AG08395 (cell line): ENCODE measurements at regions not wholly inside any gene's neighbourhood (a gene's known extent, or its start where the extent isn't known, plus 50 kb on each side); places are given as distances from the start of the nearest gene placed in this dataset.
A peak's percentile ranks its signal among the peaks of the same experiment; 100 is the strongest.

Experiments used
- DNase-seq: peaks from one replicate; pipeline ENCODE4 v3.0.0; 2012; ENCODE audit warnings: mixed read lengths, low spot score

GRCh38 chr5:61910771-61911170 lies 395.2 kb upstream of the KIF2A start:
- DNase-seq: no peak

DNA sequence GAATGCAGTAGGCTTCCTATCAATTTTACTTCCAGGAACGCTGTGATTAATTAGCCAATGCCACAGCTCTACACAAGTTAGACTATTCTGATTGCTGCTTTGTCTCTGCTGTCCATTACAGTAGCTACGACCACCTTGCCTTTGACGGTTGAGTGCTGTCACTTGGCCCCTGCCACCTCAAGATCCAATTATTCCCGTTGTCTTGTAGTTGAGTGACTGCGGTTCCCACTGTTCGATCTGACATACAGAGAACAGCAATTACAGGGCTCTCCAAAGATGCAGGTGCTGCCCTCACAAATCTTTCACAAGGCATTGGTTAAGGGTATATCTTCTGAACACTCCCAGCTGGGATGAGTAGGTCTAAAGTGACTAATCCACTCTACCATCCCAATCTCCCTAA lies 393.4 kb upstream of the KIF2A start:
- no peak for DNase-seq

DNA sequence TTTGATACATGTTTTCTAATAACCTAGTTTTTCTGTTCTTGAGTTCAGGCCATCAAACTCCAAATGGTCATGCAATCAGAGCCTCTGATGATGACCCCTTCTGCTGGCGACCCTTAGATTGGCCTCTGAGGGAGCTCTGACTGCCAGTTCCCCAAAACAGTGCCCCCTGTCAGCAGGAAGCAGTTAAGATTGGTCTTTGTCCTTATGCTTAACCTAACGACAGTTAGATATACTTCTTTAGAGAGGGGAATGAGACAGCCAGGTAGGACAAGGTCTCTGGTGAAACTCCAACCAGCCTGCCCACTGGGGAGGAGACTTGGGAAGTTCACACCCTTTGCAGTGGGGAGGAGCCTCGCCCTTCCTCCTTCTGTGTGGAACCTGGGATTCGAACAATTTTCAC lies 390.4 kb upstream of the KIF2A start:
- DNase-seq: no peak

- no peak for DNase-seq
Measured at GRCh38 chr5:61916621-61917620, 389.1 kb upstream of the KIF2A start.

GRCh38 chr5:61918611-61919010 lies 387.4 kb upstream of the KIF2A start:
- no peak for DNase-seq

DNA sequence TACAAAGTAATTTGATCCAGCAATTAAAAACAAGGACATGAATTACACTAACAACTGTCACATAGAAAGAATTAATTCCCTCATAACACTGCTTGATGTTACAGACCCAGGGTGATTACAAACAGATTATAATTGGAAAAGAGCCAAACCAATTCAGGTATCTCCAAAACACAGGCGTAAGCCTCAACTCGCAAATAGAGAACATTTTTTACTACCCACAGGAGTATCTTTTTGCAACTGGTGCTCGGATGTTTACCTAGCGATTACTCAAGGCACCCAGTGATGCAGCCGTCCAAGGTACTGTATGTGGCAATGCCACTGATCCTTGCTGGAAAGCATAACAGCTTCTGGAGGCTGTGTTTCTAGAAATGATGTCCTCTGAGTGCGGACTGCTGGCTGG lies 386.1 kb upstream of the KIF2A start:
- no peak for DNase-seq

GRCh38 chr5:61924251-61924650 lies 381.8 kb upstream of the KIF2A start:
- DNase-seq: no peak

GRCh38 chr5:61926911-61927310 lies 379.1 kb upstream of the KIF2A start:
- no peak for DNase-seq

- DNase-seq: no peak
Measured at GRCh38 chr5:61931236-61931635, 374.8 kb upstream of the KIF2A start.

GRCh38 chr5:61933787-61934626 lies 372.0 kb upstream of the KIF2A start:
- peak; percentile 8 for DNase-seq

- DNase-seq: no peak
Measured at GRCh38 chr5:61941637-61942036, 364.4 kb upstream of the KIF2A start.

GRCh38 chr5:61942462-61943049 lies 363.4 kb upstream of the KIF2A start:
- DNase-seq: no peak

DNA sequence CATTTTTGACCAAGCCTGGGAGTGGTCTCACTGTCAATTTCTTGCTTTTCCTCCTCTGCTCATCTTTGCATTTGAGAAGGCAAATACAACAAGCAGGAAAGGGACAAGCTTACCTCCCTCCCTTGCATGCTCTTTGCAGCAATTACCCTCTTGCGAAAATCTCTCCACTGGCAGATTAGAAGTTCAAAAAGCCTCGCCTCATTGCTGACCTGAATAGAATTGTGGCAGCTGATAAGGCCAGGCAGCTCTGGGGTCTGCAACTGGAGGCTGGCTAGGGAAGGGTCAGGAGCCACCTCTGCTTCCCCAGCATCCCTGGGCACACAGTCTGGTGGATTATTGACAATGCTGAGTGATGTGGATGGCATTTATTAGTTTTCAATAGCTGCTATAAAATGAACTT lies 362.3 kb upstream of the KIF2A start:
- DNase-seq: no peak

DNA sequence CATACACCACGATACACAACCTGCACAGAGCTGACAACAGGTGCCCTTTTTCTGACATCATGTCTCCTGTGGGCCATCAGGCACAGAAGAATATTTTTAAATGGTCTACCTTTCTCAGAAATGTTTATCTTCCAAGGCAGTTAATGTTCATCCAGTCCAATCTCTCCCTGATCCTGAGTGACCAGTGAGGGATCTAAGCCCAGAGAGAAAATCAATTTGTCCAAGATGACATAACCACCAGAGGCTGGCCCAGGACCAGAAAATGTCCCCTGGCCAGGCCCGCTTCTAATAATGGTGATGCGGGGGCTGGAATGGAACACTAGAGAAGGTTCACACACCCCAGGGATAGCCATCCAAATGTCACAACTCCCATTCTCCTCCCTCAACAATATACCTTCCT lies 357.9 kb upstream of the KIF2A start:
- no peak for DNase-seq

DNA sequence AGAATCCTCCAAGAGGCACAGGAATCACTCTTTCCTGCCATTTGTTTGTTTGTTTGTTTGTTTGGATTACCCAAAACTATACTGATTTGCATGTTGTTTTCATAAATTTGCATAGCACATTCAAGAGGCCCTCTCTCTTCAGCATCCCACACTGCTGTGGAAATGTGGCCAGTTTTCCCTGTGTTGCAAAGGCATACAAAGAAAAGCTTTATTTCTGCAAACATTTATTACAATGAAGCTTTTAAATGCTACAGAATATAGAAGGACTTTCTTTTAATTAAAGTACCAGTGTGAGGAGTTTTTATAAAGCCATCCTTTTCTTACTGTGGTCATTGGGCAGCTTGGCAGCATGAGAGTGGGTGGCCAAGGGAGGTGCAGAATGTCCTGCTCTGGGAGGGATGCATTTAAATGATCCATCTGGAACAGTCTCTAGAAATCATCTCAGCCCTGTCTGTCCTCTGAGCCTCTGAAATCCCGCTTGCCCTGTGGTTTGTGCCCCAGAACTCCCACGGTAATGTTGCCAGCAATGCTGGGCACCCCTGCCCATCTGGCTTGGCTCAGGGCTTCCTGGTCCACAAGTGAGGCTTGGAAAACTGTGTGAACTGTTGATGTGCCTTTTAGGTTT lies 356.8 kb upstream of the KIF2A start:
- DNase-seq: no peak

- no peak for DNase-seq
Measured at GRCh38 chr5:61949679-61950435, 356.1 kb upstream of the KIF2A start.

DNA sequence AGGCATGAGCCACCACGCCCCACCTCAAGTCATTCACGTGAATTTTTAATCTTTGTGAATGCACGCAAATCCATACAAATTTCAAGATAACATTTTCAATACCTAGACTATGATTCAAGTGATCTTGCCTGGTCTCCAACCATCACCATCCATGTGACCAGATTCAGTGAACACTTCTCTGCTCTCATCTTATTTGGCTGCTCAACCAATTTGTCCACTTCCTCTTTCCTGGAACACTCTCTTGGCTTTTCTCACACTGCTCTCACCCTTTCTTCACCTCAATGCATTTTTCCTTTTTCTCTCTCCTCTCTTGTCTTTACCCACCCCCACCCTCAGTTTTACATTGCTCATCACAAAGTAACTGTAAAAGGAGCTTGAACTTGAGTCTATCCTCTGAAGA lies 354.7 kb upstream of the KIF2A start:
- no peak for DNase-seq

- DNase-seq: no peak
Measured at GRCh38 chr5:61953913-61954312, 352.1 kb upstream of the KIF2A start.

DNA sequence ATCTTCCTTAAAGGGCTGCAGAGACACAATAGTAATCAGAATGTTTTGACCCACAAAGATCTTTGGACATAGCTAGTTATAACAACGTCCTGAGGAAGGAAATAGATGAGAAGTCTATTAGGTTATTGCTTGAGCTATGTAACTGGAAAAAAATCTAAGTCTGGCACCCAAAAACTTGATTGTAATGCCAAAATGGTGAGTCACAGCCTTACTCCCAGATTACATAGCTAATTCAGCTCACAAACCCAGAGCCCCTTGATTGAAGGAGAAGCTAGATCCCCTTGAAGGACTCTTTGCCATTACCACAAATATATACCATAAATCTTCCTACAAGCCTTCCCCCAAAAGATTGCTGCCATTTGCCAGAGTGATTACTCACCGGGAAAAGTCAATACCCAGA lies 341.8 kb upstream of the KIF2A start:
- DNase-seq: no peak

- no peak for DNase-seq
Measured at GRCh38 chr5:61965069-61965468, 340.9 kb upstream of the KIF2A start.

DNA sequence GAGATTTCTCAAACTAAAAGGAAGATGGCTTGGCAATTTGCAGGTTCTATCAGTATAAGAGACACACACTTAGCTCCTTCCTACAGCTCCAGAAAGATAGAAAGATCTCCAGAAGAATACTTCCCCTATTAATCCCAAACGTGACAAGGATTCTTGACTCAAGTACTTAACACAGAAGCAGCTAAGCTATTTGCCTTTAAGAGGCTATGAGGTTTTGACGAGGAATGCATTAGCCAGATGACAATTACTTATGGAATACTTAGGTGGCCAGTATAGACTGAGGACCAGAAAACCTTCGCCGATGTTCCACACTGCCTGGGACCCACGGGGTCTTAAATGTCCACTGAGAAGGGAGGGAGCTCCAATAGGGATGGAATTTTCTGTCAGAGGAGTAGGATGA lies 340.5 kb upstream of the KIF2A start:
- no peak for DNase-seq
